ENCODE measurements at regions not wholly inside any gene's neighbourhood (a gene's known extent, or its start where the extent isn't known, plus 50 kb on each side); places are given as distances from the start of the nearest gene placed in this dataset.

- TF ChIP-seq CTCF (IDR thresholded peaks at IDR 0.05; ENCODE audit: extremely low read depth, missing control alignments) = no peak
- no peak for DNase-seq (ENCODE audit: low spot score)
Measured at GRCh38 chr3:176075491-176075890, 1121.8 kb downstream of the TBL1XR1 start.

- TF ChIP-seq CTCF (IDR thresholded peaks at IDR 0.05; ENCODE audit: extremely low read depth, missing control alignments) = no peak
- no peak for DNase-seq (ENCODE audit: low spot score)
Measured at GRCh38 chr3:176075046-176075445, 1122.2 kb downstream of the TBL1XR1 start.

DNA sequence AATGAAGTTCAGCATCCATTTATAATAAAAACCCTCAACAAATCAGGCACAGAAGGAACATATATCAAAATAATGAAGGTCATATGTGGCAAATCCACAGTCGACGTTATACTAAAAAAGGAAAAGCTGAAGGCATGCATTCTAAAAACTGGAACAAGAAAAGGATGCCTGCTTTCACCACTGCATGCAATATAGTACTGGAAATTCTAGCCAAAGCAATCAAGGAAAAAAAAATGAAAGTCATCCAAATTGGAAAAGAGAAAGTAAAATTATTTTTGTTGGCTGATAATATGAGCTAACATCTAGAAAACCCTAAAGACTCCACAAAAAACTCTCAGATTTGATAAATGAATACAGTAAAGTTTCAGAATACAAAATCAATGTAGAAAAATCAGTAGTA, 1123.2 kb downstream of the TBL1XR1 start:
- DNase-seq (ENCODE audit: low spot score) = no peak
- TF ChIP-seq CTCF (IDR thresholded peaks at IDR 0.05; ENCODE audit: extremely low read depth, missing control alignments) = no peak

DNA sequence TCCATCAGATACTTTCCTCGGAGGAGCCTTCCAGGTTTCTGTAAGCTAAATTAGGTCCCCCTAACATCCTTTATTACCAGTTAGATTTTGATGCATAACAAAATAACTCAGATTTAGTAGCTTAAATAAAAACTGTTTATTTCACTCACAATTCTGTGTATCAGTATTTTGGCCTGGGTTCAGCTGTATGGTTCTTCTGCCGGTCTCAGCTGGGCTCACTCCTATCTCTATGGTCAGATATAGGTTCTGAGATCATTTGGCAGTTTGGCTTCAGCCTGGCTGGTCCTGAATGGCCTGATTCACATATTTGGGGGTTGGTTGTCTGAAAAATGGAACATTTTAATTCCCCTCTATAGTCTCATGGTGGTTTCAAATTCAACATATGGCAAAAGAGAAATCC, 1125.3 kb downstream of the TBL1XR1 start:
- no peak for TF ChIP-seq CTCF (IDR thresholded peaks at IDR 0.05; ENCODE audit: extremely low read depth, missing control alignments)
- DNase-seq (ENCODE audit: low spot score) = no peak

DNA sequence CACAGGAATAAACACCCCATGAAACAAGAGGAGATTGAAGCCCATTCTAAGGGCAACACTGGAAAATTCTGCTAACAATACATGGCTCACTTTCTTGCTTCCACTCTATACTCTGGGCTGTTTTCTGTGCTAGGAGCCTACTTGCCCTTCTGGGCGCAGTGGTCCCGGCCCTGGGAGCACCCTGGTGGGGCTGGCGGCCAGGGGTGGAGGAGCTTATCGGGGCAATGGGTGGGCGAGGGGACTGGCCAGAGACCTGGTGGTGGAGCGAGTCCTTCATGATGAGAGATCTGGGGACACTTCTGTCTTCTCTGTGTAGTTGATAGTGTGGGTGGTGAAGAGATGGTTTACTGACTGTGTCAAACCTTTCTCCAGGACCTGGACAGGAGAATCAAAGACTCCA, 1128.5 kb downstream of the TBL1XR1 start:
- DNase-seq (ENCODE audit: low spot score) = no peak
- no peak for TF ChIP-seq CTCF (IDR thresholded peaks at IDR 0.05; ENCODE audit: extremely low read depth, missing control alignments)

GRCh38 chr3:176058856-176059255, 1138.4 kb downstream of the TBL1XR1 start:
- DNase-seq (ENCODE audit: low spot score) = no peak
- no peak for TF ChIP-seq CTCF (IDR thresholded peaks at IDR 0.05; ENCODE audit: extremely low read depth, missing control alignments)

- no peak for DNase-seq (ENCODE audit: low spot score)
- no peak for TF ChIP-seq CTCF (IDR thresholded peaks at IDR 0.05; ENCODE audit: extremely low read depth, missing control alignments)
Measured at GRCh38 chr3:176055836-176056235, 1141.4 kb downstream of the TBL1XR1 start.
